ENCODE measurements at regions not wholly inside any gene's neighbourhood (a gene's known extent, or its start where the extent isn't known, plus 50 kb on each side); places are given as distances from the start of the nearest gene placed in this dataset.

- no peak for DNase-seq
- TF ChIP-seq GATA1 (IDR thresholded peaks at IDR 0.05; ENCODE audit: low read depth, low read length) (no peak), POLR2A (IDR thresholded peaks at IDR 0.05; ENCODE audit: low read length) (no peak)
These were observed 462.0 kb upstream of the MGMT start for GRCh38 chr10:129005080-129005479.

GRCh38 chr10:129005804-129006203 is 461.2 kb upstream of the MGMT start:
- DNase-seq, result no peak
- TF ChIP-seq POLR2A (IDR thresholded peaks at IDR 0.05; ENCODE audit: low read length) (no peak), GATA1 (IDR thresholded peaks at IDR 0.05; ENCODE audit: low read depth, low read length) (no peak)

- DNase-seq, result no peak
- TF ChIP-seq POLR2A (IDR thresholded peaks at IDR 0.05; ENCODE audit: low read length) (no peak), GATA1 (IDR thresholded peaks at IDR 0.05; ENCODE audit: low read depth, low read length) (no peak)
These were observed 448.5 kb upstream of the MGMT start for GRCh38 chr10:129018511-129018910.

DNA sequence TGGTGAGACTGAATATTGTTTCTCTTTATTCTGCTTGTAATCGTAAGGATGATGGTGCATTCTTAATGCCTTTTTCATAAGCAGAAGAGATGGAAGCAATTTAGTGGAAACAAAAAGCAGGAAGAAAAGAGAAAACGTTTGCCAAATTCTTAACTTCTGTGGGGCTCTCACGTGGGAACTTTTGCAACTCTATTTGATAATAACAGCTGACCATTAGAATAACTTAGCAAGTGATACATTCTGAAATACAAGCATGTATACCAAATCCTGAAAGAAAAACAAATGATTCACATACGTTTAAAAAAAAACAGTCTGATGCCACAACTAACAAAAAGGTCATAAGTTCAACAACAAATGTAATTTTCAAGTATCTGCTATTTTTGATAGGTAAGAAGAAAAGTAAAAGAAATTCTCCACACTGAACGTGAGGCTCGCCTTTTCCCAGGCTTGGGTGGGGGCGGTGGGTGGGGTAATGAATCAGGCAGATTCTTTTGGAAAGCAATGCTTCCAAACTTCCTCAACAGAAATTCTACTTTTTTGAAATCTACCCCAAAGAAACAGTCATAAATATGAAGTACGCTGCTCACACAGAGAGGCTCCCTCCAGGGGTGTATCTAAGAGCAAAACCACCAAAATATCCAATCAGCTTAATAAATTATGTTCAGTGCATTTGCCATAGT is 446.2 kb upstream of the MGMT start:
- no peak for TF ChIP-seq GATA1 (IDR thresholded peaks at IDR 0.05; ENCODE audit: low read depth, low read length)
- no peak for TF ChIP-seq POLR2A (IDR thresholded peaks at IDR 0.05; ENCODE audit: low read length)
- no peak for DNase-seq

DNA sequence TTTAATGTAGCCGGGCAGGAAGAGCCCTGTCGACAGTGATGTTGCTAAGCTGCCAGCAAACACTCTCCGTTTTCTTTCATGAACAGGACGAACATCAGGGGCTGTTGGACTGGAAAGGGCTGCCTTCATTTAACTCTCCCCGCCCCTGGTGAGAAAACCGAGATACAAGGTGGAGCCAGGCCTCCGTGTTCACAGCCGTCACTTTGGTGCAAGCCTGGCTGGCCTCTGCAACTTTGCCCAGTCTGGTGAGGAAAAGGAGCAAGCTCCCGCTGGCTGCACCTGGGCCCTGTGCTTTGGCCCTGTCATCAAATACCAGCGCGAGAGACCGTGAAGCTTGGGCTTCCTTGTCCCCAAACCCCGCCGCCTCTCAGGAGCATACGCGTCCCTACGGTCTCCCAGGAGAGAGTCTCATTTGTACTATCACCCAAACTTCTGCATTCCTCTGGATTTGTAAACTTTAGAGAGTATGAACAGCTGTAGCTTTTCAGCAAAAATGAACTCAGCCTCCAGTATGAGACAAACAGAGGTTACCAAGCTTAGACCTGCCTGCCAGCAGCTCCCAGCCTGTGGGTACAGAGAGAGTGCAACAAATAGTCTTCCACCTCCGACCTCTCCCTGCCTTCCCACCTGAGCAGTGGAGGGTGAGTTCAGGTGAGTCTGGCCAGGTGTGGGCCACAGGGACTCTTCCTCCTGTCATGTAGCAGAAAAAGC is 445.3 kb upstream of the MGMT start:
- TF ChIP-seq POLR2A (IDR thresholded peaks at IDR 0.05; ENCODE audit: low read length) (no peak), GATA1 (IDR thresholded peaks at IDR 0.05; ENCODE audit: low read depth, low read length) (no peak)
- DNase-seq, result no peak

DNA sequence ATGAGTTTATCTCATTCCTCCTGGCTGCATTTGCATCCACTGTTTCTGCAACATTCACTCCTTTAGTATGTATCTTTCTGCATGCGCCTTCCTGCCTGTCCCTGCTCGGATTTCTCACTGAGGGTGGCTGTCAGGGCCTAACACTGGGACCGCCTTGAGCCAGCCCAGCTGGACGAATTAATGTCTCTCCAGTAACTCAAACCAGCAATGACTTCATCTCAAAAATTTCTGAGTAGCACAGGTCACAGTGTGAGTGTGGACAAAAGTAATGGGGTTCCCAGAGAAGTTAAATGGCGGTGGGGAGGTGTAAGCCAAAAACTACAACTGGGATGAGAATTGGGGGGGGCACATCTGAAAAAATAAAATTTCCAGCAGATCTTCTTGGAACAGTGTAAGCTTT is 444.0 kb upstream of the MGMT start:
- TF ChIP-seq GATA1 (IDR thresholded peaks at IDR 0.05; ENCODE audit: low read depth, low read length) (no peak), POLR2A (IDR thresholded peaks at IDR 0.05; ENCODE audit: low read length) (no peak)
- DNase-seq, result no peak

DNA sequence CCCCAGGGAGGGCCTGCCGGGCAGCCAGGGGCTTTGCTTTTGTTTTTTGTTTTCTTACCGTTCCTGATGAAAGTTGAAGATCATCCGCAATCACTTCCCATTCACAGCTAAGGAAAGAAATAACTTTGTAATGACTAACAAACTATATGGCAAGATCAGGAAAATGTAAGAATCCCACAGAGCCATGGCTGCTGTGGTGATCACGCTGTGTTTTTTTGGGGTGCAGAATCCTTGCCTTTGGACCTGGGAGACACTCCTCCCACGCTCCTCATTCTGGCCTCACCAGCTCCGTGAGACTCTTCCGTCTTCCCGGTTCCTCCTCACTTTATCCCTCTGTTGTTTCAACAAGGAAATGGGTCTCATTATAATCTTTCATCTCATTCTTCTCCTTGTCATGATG is 443.0 kb upstream of the MGMT start:
- TF ChIP-seq POLR2A (IDR thresholded peaks at IDR 0.05; ENCODE audit: low read length) (no peak), GATA1 (IDR thresholded peaks at IDR 0.05; ENCODE audit: low read depth, low read length) (no peak)
- no peak for DNase-seq

DNA sequence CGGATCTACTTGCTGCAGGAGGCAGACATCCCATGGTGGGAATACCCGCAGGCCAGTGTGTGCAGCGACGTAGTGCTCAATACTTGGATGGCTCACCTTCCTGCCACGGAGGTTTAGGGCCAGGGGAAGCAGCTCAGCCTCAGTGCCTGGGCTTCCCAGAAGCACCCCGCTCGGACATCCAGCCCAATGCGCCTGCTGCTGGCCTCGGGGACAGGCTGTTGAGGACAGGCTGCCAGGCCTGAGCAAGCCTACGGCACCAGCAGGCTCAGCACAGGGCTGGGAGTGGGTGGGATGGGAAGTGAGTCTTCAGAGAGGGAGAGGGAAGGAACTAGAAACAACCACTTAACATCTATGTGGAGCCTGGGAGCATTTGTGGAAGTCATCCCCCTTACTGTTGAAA is 441.3 kb upstream of the MGMT start:
- TF ChIP-seq POLR2A (IDR thresholded peaks at IDR 0.05; ENCODE audit: low read length), result no peak
- TF ChIP-seq GATA1 (IDR thresholded peaks at IDR 0.05; ENCODE audit: low read depth, low read length), result no peak
- no peak for DNase-seq

DNA sequence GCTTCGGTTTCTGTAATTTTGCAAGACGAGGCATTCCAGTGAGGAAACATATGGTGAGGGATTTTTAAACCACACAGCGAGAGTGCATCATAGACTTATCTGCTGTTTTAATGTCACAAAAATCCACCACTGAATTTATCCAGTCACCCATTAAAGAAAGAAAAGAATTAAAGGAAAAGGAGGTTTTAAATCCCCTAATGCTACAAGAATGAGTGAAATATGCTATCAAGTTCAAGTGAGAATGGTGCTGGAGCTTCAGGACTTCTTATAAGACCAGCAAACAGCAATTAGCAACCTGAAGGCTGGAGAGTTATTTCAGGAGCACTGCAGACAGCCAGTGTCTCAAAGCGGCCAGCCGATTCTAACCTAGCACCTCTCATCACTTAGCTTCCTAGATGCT is 439.1 kb upstream of the MGMT start:
- DNase-seq, result no peak
- TF ChIP-seq GATA1 (IDR thresholded peaks at IDR 0.05; ENCODE audit: low read depth, low read length) (no peak), POLR2A (IDR thresholded peaks at IDR 0.05; ENCODE audit: low read length) (no peak)

DNA sequence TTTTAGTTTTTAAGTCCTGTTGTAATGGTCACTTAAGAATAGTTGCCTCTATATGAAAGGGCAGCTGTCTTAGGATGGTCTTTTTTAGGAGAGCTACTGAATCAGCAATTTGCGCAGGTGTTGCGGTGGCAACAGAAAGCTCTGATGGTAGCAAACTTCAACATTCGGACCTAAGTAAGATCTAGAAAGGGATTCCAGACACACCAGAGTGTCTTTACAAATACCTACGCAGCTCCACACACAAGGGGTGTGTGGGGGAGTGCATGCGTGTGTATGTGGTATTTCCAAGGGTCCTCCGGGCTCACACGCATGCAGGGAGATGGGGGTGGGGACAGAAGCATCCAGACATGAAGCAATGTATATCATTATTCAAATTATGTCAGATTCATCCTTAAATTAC is 438.6 kb upstream of the MGMT start:
- TF ChIP-seq GATA1 (IDR thresholded peaks at IDR 0.05; ENCODE audit: low read depth, low read length) (no peak), POLR2A (IDR thresholded peaks at IDR 0.05; ENCODE audit: low read length) (no peak)
- DNase-seq, result no peak

GRCh38 chr10:129029051-129029450 is 438.0 kb upstream of the MGMT start:
- TF ChIP-seq GATA1 (IDR thresholded peaks at IDR 0.05; ENCODE audit: low read depth, low read length) (no peak), POLR2A (IDR thresholded peaks at IDR 0.05; ENCODE audit: low read length) (no peak)
- no peak for DNase-seq

DNA sequence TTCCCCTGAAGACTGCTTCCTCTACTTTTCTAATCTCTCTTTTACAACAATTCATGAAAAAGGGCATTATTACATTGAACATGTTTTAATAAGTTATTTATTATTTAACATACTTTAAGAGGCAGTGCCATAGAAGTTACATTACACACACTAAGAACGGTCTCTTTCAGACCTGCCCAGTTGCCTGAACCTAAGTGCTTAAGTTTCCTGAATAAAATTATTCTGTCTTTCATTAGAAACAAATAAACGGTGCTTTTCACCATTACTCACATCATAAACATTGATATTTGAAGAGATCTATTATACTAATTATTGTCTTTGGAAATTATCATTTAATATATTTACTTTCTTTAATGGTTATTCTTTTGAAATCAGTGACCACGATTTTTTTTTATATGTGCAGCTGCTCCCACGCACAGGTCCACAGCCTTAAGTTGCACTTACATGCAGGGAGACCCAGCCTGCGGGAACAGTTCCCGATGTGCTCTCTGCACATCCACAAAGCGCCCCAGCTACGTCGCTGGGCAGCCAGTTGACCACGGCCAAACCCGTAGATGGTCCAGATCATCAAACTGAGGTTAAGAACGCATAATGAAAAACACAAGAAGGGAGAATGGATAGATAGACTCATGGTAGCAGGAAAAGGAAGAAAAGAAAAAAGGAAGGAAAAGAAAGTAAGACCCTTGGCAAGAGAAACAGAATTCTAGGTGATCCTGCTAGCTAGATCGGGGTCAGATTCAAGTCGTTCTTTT is 437.0 kb upstream of the MGMT start:
- no peak for TF ChIP-seq GATA1 (IDR thresholded peaks at IDR 0.05; ENCODE audit: low read depth, low read length)
- no peak for TF ChIP-seq POLR2A (IDR thresholded peaks at IDR 0.05; ENCODE audit: low read length)
- no peak for DNase-seq

GRCh38 chr10:129030603-129030895 is 436.5 kb upstream of the MGMT start:
- no peak for DNase-seq
- TF ChIP-seq GATA1 (IDR thresholded peaks at IDR 0.05; ENCODE audit: low read depth, low read length), result no peak
- no peak for TF ChIP-seq POLR2A (IDR thresholded peaks at IDR 0.05; ENCODE audit: low read length)

DNA sequence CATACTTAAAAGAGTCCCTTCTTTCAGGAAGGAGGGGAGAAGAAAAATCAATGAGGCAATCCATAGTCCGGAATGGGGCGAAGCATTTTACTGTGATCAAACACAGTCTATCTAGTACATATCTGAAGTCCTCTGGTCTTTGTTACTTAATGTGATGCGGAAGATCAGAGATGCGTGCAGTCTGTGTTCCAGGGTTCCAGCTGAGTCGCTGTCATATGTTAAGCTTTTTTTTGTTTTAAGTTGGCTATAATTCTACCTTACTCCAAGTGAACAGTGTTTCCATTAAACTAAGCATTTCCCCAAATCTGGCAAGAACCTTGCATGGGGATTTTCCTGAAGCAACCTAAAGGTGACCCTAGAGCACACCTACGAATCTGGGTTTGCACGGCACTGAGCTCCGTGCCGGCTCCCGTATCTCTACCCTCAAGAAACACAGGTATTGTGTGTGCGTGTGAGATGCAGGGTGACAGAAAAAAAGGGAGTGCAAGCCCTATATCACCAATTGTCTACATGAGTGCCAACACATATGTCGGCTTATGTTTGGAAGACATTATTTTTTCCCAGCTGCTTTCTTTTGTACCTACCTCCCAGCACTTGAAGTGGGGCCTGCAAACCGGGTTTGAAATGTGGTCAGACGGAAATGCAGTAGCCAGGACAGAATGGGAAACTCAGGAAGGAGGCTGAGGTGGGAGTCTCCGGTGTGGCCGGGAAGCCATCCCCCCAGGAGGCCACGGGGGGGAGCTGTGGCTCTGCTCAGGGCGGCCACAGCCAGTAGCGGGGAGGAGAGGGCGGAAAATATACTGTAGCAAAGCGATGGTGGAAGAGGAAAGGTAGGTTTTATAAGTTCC is 435.8 kb upstream of the MGMT start:
- DNase-seq, result peak; percentile 34 to 62
- no peak for TF ChIP-seq POLR2A (IDR thresholded peaks at IDR 0.05; ENCODE audit: low read length)
- no peak for TF ChIP-seq GATA1 (IDR thresholded peaks at IDR 0.05; ENCODE audit: low read depth, low read length)

Measured in erythroblast (primary cell).